ENCODE measurements at regions not wholly inside any gene's neighbourhood (a gene's known extent, or its start where the extent isn't known, plus 50 kb on each side); places are given as distances from the start of the nearest gene placed in this dataset.
"Not testable (repeated sequence)": the region's sequence is repeated elsewhere in the genome, so short reads cannot be mapped to it uniquely, and the experiment has no call there.

GRCh38 chr9:32886021-32886420, 102.7 kb downstream of the TMEM215 start:
- 71 to 91% (median 90%) methylated on average over 4 of the region's 4 CpGs for WGBS, 3 donors
- H3K9me3 ChIP-seq: no peaks in the 10 kb centered on the region
- H3K27me3 ChIP-seq (ENCODE audit: insufficient read depth in 3 of 3, low read length in 2 of 3): no peaks in the 10 kb centered on the region
- intact Hi-C loops (cut with DNase I): no loop called here
- ATAC-seq: no peak
- DNase-seq: no peak
- no peak overlapping the region for H3K4me3 ChIP-seq
- no peaks in the 10 kb centered on the region for H3K4me1 ChIP-seq
- H3K27ac ChIP-seq: no peak overlapping the region
- H3K36me3 ChIP-seq (ENCODE audit: insufficient read depth in 1 of 2, low read depth in 1 of 2): no peaks in the 10 kb centered on the region
- TF ChIP-seq CTCF (IDR thresholded peaks at IDR 0.05): no peak

DNA sequence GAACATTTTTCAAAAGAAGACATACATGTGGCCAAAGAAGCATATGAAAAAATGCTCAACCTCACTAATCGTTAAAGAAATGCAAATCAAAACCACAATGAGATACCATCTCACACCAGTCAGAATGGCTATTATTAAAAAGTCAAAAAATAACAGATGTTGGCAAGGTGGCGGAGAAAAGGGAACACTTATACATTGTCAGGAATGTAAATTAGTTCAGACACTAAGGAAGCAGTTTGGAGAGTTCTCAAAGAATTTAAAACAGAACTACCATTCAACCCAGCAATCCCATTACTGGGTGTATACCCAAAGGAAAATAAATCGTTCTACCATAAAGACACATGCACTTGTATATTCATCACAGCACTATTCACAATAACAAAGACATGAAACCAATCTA, 106.9 kb downstream of the APTX start:
- H3K4me1 ChIP-seq; intact Hi-C loops (cut with DNase I); H3K4me3 ChIP-seq; H3K27ac ChIP-seq; H3K36me3 ChIP-seq (ENCODE audit: insufficient read depth in 1 of 2, low read depth in 1 of 2); DNase-seq; H3K9me3 ChIP-seq; ATAC-seq; H3K27me3 ChIP-seq (ENCODE audit: insufficient read depth in 3 of 3, low read length in 2 of 3): not testable (repeated sequence)
- 53 to 78% (median 66%) methylated on average over 3 of the region's 3 CpGs for WGBS, 3 donors

- ATAC-seq (no peak), DNase-seq (no peak)
- no peak overlapping the region for H3K4me3 ChIP-seq
- H3K36me3 ChIP-seq (ENCODE audit: insufficient read depth in 1 of 2, low read depth in 1 of 2): no peaks in the 10 kb centered on the region
- no peaks in the 10 kb centered on the region for H3K27me3 ChIP-seq (ENCODE audit: insufficient read depth in 3 of 3, low read length in 2 of 3)
- no peak overlapping the region for H3K27ac ChIP-seq
- H3K9me3 ChIP-seq: peaks cover 6% of the 10 kb centered on the region
- TF ChIP-seq CTCF (IDR thresholded peaks at IDR 0.05): no peak
- 55 to 75% (median 73%) methylated on average over 1 of the region's 1 CpG for WGBS, 3 donors
- no peaks in the 10 kb centered on the region for H3K4me1 ChIP-seq
- intact Hi-C loops (cut with DNase I): no loop called here
Observed at GRCh38 chr9:32899181-32899580, 102.2 kb downstream of the APTX start.

GRCh38 chr9:32899761-32900160, 101.7 kb downstream of the APTX start:
- intact Hi-C loops (cut with DNase I): loop anchor here in 1 of 2 donors (10.0 kb wide), 1 partner anchor 55 kb away; no protein-coding TSS in a partner anchor
- H3K9me3 ChIP-seq: peaks cover 6% of the 10 kb centered on the region

GRCh38 chr9:32906213-32906612, 95.2 kb downstream of the APTX start:
- Histone ChIP-seq H3K4me1 (no peaks in the 10 kb centered on the region), H3K9me3 (no peaks in the 10 kb centered on the region), H3K27ac (no peak overlapping the region), H3K36me3 (ENCODE audit: insufficient read depth in 1 of 2, low read depth in 1 of 2) (no peaks in the 10 kb centered on the region), H3K4me3 (no peak overlapping the region), H3K27me3 (ENCODE audit: insufficient read depth in 3 of 3, low read length in 2 of 3) (no peaks in the 10 kb centered on the region)
- WGBS, 3 donors: 74 to 90% (median 74%) methylated on average over 7 of the region's 7 CpGs
- ATAC-seq (no peak), DNase-seq (no peak)
- no peak for TF ChIP-seq CTCF (IDR thresholded peaks at IDR 0.05)
- intact Hi-C loops (cut with DNase I): loop anchor here in 1 of 2 donors (10.0 kb wide), 1 partner anchor 61 kb away; no protein-coding TSS in a partner anchor

More at GRCh38 chr9:32899761-32900160, 101.7 kb downstream of the APTX start:
- H3K36me3 ChIP-seq (ENCODE audit: insufficient read depth in 1 of 2, low read depth in 1 of 2): no peaks in the 10 kb centered on the region
- ATAC-seq (no peak), DNase-seq (no peak)
- TF ChIP-seq CTCF (IDR thresholded peaks at IDR 0.05): no peak
- H3K4me1 ChIP-seq: no peaks in the 10 kb centered on the region
- H3K27me3 ChIP-seq (ENCODE audit: insufficient read depth in 3 of 3, low read length in 2 of 3): no peaks in the 10 kb centered on the region
- 73 to 87% (median 84%) methylated on average over 3 of the region's 3 CpGs for WGBS, 3 donors
- no peak overlapping the region for H3K4me3 ChIP-seq
- H3K27ac ChIP-seq: no peak overlapping the region
